Neutrophil (primary cell): ENCODE measurements at regions not wholly inside any gene's neighbourhood (a gene's known extent, or its start where the extent isn't known, plus 50 kb on each side); places are given as distances from the start of the nearest gene placed in this dataset.

Source experiments
- H3K27ac ChIP-seq: fragments of 200-600 bp; sonication (generic); 2 replicates; pipeline ENCODE4 v1.5.1; 2016; ENCODE audit warnings: mild to moderate bottlenecking, moderate library complexity
- H3K27me3 ChIP-seq: fragments of 200-600 bp; sonication (generic); 2 replicates; pipeline ENCODE4 v1.6.0; 2016; ENCODE audit warnings: mild to moderate bottlenecking
- H3K36me3 ChIP-seq: fragments of 200-600 bp; sonication (generic); 2 replicates; pipeline ENCODE4 v1.5.1; 2017
- H3K4me1 ChIP-seq, 2 experiments: fragments of 200-600 bp in 1 of 2; sonication (generic) in 1 of 2; 1 replicate in 1 of 2; 2 replicates in 1 of 2; pipeline versions ENCODE4 v1.5.1 to v1.6.1; 2013 to 2016; ENCODE audit warnings: low read depth in 1 of 2, low read length in 1 of 2, mild to moderate bottlenecking in 1 of 2, moderate library complexity in 1 of 2; ENCODE audit not compliant: control insufficient read depth in 1 of 2, insufficient read depth in 1 of 2
- H3K4me3 ChIP-seq, 2 experiments: fragments of 200-600 bp in 1 of 2; sonication (generic) in 1 of 2; 1 replicate in 1 of 2; 2 replicates in 1 of 2; pipeline ENCODE4 v1.5.1; 2013 to 2016; ENCODE audit warnings: low read depth in 1 of 2, low read length in 1 of 2, mild to moderate bottlenecking in 1 of 2, moderate library complexity in 1 of 2
- H3K9me3 ChIP-seq: fragments of 200-600 bp; sonication (generic); 2 replicates; pipeline ENCODE4 v1.5.1; 2016
- CTCF ChIP-seq: fragments of 200-600 bp; sonication (generic); IDR thresholded peaks from 2 replicates; pipeline ENCODE4 v1.5.1; 2016; ENCODE audit warnings: antibody characterized with exemption

DNA sequence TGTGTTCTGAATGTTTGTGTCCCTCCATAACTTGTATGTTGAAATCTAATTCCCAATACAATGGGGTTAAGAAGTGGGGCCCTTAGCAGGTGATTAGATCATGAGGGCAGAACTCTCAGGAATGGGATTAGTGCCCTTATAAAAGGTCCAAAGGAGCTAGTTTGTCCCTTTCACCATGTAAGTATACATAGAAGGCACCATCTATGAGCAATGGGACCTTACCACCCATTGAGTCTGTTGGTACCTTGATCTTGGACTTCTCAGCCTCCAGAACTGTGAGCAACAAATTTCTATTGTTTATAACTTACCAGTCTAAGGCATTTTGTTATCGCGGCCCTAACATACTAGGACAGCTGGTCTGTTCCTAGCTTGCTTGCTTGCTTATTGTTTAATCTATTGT lies 106.3 kb downstream of the MYCN start:
- no peaks in the 10 kb centered on the region for H3K27me3 ChIP-seq
- H3K36me3 ChIP-seq = no peaks in the 10 kb centered on the region
- H3K4me1 ChIP-seq = no peaks in the 10 kb centered on the region
- H3K27ac ChIP-seq = no peak overlapping the region
- no peak for TF ChIP-seq CTCF
- no peak overlapping the region for H3K4me3 ChIP-seq
- H3K9me3 ChIP-seq = no peaks in the 10 kb centered on the region

GRCh38 chr2:16045653-16046352 lies 105.5 kb downstream of the MYCN start:
- Histone ChIP-seq H3K9me3 (no peaks in the 10 kb centered on the region), H3K4me1 (no peaks in the 10 kb centered on the region), H3K27me3 (no peaks in the 10 kb centered on the region), H3K36me3 (no peaks in the 10 kb centered on the region), H3K27ac (no peak overlapping the region), H3K4me3 (no peak overlapping the region)
- TF ChIP-seq CTCF = no peak

DNA sequence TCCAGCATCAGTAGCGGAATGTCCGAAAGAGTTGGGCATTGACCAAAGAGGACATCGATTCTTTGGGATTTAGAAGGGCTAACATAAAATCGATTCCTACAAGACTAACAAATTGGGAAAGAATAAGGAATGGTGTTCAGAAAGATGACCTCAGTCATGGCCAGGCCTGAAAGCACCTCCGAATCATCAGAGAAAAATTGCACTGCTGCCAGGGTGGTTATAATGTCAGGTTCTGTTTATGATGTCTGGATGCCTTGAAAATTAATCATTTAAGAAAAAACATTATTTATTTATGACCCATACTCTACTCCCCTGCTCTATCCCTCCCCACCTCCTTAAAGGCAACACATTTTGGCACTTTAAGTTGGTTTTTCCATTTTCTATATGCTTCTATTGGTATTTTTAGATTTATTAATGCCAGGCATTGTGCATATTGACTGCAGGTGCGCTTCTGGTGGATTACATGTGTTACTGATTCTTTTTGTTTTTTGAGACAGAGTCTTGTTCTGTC lies 104.7 kb downstream of the MYCN start:
- Histone ChIP-seq H3K27ac (no peak overlapping the region), H3K4me3 (no peak overlapping the region), H3K27me3 (no peaks in the 10 kb centered on the region), H3K4me1 (no peaks in the 10 kb centered on the region), H3K9me3 (no peaks in the 10 kb centered on the region), H3K36me3 (no peaks in the 10 kb centered on the region)
- no peak for TF ChIP-seq CTCF

DNA sequence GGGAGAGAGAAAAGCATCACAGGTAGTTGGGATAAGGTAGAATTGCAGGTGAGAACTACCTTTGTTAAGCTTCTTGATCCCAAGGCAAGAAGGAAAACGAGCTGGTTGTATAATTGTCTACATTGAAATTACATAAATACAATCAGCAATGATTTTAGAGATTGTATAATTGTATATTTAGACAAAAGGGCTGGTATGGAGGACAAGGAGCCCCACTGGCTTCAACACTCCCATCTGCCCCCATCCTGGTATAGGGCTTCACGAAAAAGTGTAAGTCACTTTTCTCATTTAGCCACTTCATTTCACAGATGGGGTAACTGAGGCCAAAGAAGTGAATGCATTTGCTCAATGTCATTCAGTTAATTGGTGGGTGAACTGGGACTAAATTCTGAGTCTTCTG lies 103.3 kb downstream of the MYCN start:
- TF ChIP-seq CTCF = no peak
- Histone ChIP-seq H3K9me3 (no peaks in the 10 kb centered on the region), H3K4me1 (no peaks in the 10 kb centered on the region), H3K36me3 (no peaks in the 10 kb centered on the region), H3K27ac (no peak overlapping the region), H3K27me3 (no peaks in the 10 kb centered on the region), H3K4me3 (no peak overlapping the region)

DNA sequence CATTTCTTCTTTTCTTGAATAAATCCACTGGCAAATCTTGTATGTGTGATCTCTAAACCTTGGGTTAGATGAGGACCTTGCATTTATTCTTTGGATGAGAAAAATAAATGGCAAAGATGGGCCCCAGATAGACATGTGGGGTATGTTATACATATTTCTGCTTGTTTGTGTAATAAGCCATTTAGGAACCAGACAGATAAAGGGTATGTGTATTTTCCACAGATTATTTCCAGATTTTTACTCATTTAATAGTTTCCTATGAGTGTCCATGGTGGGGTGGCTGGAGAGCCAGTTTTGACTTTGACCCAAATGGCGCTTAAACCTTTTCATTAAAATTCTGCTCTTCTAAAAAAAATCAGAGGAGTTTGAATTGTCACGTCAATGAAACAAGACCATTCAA lies 102.8 kb downstream of the MYCN start:
- TF ChIP-seq CTCF = no peak
- Histone ChIP-seq H3K4me3 (no peak overlapping the region), H3K27ac (no peak overlapping the region), H3K4me1 (no peaks in the 10 kb centered on the region), H3K36me3 (no peaks in the 10 kb centered on the region), H3K27me3 (no peaks in the 10 kb centered on the region), H3K9me3 (no peaks in the 10 kb centered on the region)
